ENCODE measurements at regions not wholly inside any gene's neighbourhood (a gene's known extent, or its start where the extent isn't known, plus 50 kb on each side); places are given as distances from the start of the nearest gene placed in this dataset.

- Histone ChIP-seq H2BK20ac (ENCODE audit: low read depth, low read length, poor library complexity, severe bottlenecking) (no peak overlapping the region), H3K23ac (ENCODE audit: insufficient read length, low read depth, low read length) (no peak overlapping the region), H2AK5ac (ENCODE audit: insufficient read length, low read length) (no peak overlapping the region), H3K79me2 (ENCODE audit: insufficient read depth, low read length) (no peaks in the 10 kb centered on the region), H3K23me2 (ENCODE audit: insufficient read length, low read depth, low read length, poor library complexity, severe bottlenecking) (no peaks in the 10 kb centered on the region), H3K56ac (ENCODE audit: insufficient read length, low read depth, low read length) (no peak overlapping the region), H3K4me1 (ENCODE audit: insufficient read depth, low read length) (no peaks in the 10 kb centered on the region), H2BK12ac (ENCODE audit: insufficient read length, low read depth, low read length) (no peak overlapping the region), H4K91ac (ENCODE audit: insufficient read length, low read depth, low read length) (no peak overlapping the region), H2BK5ac (ENCODE audit: insufficient read length, low read length) (no peak overlapping the region), H3K18ac (ENCODE audit: insufficient read length, low read depth, low read length) (no peak overlapping the region), H2BK15ac (ENCODE audit: low read depth, low read length) (no peak overlapping the region), H3K9ac (ENCODE audit: extremely low read depth, insufficient read length, low read length) (no peak overlapping the region), H4K8ac (replicated peaks; ENCODE audit: insufficient read length, low read depth, low read length) (no peak overlapping the region), H3K79me1 (ENCODE audit: insufficient read depth, low read depth, low read length, poor library complexity, severe bottlenecking) (no peaks in the 10 kb centered on the region), H2AFZ (ENCODE audit: low read length) (no peak overlapping the region), H4K5ac (ENCODE audit: insufficient read length, low read depth, low read length) (no peak overlapping the region), H3K4me2 (ENCODE audit: insufficient read depth, insufficient read length, low read length) (no peak overlapping the region), H3K27ac (ENCODE audit: insufficient read length, low read depth, low read length) (no peak overlapping the region), H3K9me3 (ENCODE audit: control insufficient read depth, low read depth, low read length) (no peaks in the 10 kb centered on the region), H3K14ac (ENCODE audit: insufficient read depth, low read length) (no peak overlapping the region), H3K4ac (ENCODE audit: low read depth, low read length) (no peak overlapping the region), H3T11ph (ENCODE audit: low read length) (no peak overlapping the region), H2BK120ac (ENCODE audit: low read depth, low read length, poor library complexity, severe bottlenecking) (no peak overlapping the region), H3K27me3 (ENCODE audit: insufficient read depth, low read length) (no peaks in the 10 kb centered on the region), H4K20me1 (ENCODE audit: control insufficient read depth, insufficient read depth, insufficient read length) (no peaks in the 10 kb centered on the region)
- DNase-seq = no peak
- Mint-ChIP-seq H3K27me3 (ENCODE audit: low read depth) (no peaks in the 10 kb centered on the region; the same call in 1 of the 2 replicates), H3K9me3 (no peaks in the 10 kb centered on the region), H3K27ac (no peak overlapping the region), H3K4me3 (no peak overlapping the region), H3K4me1 (peaks cover 3 to 6% of the 10 kb centered on the region in 2 experiments; a peak in 1 of 4 replicates), H3K36me3 (ENCODE audit: insufficient read depth in 1 of 3, low read depth in 3 of 3) (no peaks in the 10 kb centered on the region)
- TF ChIP-seq, protein P1, sequence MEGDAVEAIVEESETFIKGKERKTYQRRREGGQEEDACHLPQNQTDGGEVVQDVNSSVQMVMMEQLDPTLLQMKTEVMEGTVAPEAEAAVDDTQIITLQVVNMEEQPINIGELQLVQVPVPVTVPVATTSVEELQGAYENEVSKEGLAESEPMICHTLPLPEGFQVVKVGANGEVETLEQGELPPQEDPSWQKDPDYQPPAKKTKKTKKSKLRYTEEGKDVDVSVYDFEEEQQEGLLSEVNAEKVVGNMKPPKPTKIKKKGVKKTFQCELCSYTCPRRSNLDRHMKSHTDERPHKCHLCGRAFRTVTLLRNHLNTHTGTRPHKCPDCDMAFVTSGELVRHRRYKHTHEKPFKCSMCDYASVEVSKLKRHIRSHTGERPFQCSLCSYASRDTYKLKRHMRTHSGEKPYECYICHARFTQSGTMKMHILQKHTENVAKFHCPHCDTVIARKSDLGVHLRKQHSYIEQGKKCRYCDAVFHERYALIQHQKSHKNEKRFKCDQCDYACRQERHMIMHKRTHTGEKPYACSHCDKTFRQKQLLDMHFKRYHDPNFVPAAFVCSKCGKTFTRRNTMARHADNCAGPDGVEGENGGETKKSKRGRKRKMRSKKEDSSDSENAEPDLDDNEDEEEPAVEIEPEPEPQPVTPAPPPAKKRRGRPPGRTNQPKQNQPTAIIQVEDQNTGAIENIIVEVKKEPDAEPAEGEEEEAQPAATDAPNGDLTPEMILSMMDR (conservative IDR thresholded peaks at IDR 0.05) = no peak
- no CpG with 5 or more reads among the region's 4 CpGs for WGBS (ENCODE audit: extremely low coverage, insufficient read length, low lambda C conversion rate)
Observed at GRCh38 chr3:40691452-40691861, 166.7 kb downstream of the ZNF621 start.

Measured in H9 (cell line).